SK-N-SH (cell line): ENCODE measurements at regions not wholly inside any gene's neighbourhood (a gene's known extent, or its start where the extent isn't known, plus 50 kb on each side); places are given as distances from the start of the nearest gene placed in this dataset.

ENCODE experiments used
- CTCF ChIP-seq: fragments of 200-600 bp; sonication (generic); IDR thresholded peaks from 2 replicates; pipeline ENCODE4 v1.6.1; 2017; ENCODE audit warnings: antibody characterized with exemption, mild to moderate bottlenecking, moderate library complexity
- EP300 ChIP-seq, 2 experiments: IDR thresholded peaks; 2 replicates each; pipeline versions ENCODE4 v1.4.0 to v1.6.1; 2012; ENCODE audit warnings: borderline replicate concordance in 1 of 2, low read depth in 1 of 2, low read length in 1 of 2
- EZH2phosphoT487 ChIP-seq: fragments of 200-600 bp; sonication (generic); IDR thresholded peaks from 2 replicates; pipeline ENCODE4 v1.6.1; 2017; ENCODE audit warnings: low read depth, mixed run types, mild to moderate bottlenecking, antibody characterized with exemption, moderate library complexity, borderline replicate concordance
- JUND ChIP-seq: IDR thresholded peaks from 2 replicates; pipeline ENCODE4 v1.4.0; 2012
- NRF1 ChIP-seq: IDR thresholded peaks from 2 replicates; pipeline ENCODE4 v1.6.1; 2012; ENCODE audit warnings: low read depth, mild to moderate bottlenecking, low read length
- POLR2AphosphoS5 ChIP-seq: IDR thresholded peaks from 2 replicates; pipeline ENCODE4 v1.6.1; 2012; ENCODE audit warnings: low read depth, low read length
- RAD21 ChIP-seq: IDR thresholded peaks from 2 replicates; pipeline ENCODE4 v1.6.1; 2012; ENCODE audit warnings: mild to moderate bottlenecking, low read length
- TAF1 ChIP-seq: IDR thresholded peaks from 2 replicates; pipeline ENCODE4 v1.6.1; 2012; ENCODE audit warnings: low read depth, mild to moderate bottlenecking, low read length, moderate library complexity, borderline replicate concordance
- TCF12 ChIP-seq: IDR thresholded peaks from 2 replicates; pipeline ENCODE4 v1.4.0; 2012
- YY1 ChIP-seq: IDR thresholded peaks from 2 replicates; pipeline ENCODE4 v1.4.0; 2012; ENCODE audit warnings: low read depth, mild to moderate bottlenecking

- TF ChIP-seq CTCF (no peak), YY1 (no peak), JUND (no peak), EZH2phosphoT487 (no peak), TCF12 (no peak), POLR2AphosphoS5 (no peak), RAD21 (no peak), TAF1 (no peak), EP300 (IDR thresholded peaks at IDR 0.05; ENCODE audit: borderline replicate concordance in 1 of 2, low read depth in 1 of 2, low read length in 1 of 2) (no peak), NRF1 (no peak)
Observed at GRCh38 chr1:38210021-38210894, 163.7 kb upstream of the POU3F1 start.
